ENCODE measurements at regions not wholly inside any gene's neighbourhood (a gene's known extent, or its start where the extent isn't known, plus 50 kb on each side); places are given as distances from the start of the nearest gene placed in this dataset.
"Not testable (repeated sequence)": the region's sequence is repeated elsewhere in the genome, so short reads cannot be mapped to it uniquely, and the experiment has no call there.

DNA sequence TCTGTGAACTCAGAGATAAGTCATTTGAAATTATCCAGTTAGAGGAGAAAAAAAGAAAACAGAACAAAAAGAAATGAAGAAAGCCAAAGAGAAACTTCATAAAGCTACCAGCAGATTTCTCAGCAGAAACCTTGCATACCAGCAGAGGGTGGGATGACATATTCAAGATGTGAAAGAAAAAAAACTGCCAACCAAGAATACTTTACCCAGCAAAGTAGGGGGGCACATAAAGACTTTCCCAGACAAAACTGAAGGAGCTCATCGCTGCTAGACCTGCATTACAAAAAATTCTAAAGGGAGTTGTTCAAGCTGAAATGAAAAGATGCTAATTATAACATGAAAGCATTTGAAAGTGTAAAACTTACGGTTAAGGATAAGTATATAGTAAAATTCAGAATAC lies 246.3 kb downstream of the FNDC1 start:
- CTCF ChIA-PET, result interaction anchor here (0.9 to 1.0 kb wide), 3 partner anchors 10 to 52 kb away, joined by 3 to 4 read pairs (median 3); no protein-coding TSS in a partner anchor
- POLR2A ChIA-PET, result no interaction called here
- no peak for DNase-seq (ENCODE audit: extremely low spot score)
- TF ChIP-seq, protein P1, sequence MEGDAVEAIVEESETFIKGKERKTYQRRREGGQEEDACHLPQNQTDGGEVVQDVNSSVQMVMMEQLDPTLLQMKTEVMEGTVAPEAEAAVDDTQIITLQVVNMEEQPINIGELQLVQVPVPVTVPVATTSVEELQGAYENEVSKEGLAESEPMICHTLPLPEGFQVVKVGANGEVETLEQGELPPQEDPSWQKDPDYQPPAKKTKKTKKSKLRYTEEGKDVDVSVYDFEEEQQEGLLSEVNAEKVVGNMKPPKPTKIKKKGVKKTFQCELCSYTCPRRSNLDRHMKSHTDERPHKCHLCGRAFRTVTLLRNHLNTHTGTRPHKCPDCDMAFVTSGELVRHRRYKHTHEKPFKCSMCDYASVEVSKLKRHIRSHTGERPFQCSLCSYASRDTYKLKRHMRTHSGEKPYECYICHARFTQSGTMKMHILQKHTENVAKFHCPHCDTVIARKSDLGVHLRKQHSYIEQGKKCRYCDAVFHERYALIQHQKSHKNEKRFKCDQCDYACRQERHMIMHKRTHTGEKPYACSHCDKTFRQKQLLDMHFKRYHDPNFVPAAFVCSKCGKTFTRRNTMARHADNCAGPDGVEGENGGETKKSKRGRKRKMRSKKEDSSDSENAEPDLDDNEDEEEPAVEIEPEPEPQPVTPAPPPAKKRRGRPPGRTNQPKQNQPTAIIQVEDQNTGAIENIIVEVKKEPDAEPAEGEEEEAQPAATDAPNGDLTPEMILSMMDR (IDR thresholded peaks at IDR 0.05; ENCODE audit: control extremely low read depth, extremely low read depth, low read depth, missing control alignments), result no peak

DNA sequence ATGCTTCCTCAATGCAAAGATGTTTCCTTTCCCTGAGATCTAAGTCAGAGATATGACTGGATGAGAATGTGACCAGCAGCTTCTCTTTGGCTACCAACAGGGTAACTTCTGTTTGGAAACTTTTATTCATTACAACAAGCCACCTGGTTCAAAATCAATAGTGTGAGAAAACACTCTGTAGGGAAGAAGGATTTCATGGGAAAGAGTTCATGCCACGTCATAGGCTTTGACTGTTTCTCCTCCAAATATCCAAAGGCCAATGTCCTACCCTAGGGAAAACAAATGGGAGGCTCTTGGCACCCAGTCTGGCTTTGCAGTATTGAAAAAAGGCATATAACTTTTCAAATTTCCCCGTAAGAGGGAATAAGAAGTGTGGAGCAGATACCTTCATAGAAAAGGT lies 245.5 kb downstream of the FNDC1 start:
- no peak for DNase-seq (ENCODE audit: extremely low spot score)
- POLR2A ChIA-PET, result no interaction called here
- CTCF ChIA-PET, result interaction anchor here (1.0 kb wide), 1 partner anchor 10 kb away, joined by 5 read pairs; no protein-coding TSS in a partner anchor
- TF ChIP-seq, protein P1 (IDR thresholded peaks at IDR 0.05; ENCODE audit: control extremely low read depth, extremely low read depth, low read depth, missing control alignments), result no peak

DNA sequence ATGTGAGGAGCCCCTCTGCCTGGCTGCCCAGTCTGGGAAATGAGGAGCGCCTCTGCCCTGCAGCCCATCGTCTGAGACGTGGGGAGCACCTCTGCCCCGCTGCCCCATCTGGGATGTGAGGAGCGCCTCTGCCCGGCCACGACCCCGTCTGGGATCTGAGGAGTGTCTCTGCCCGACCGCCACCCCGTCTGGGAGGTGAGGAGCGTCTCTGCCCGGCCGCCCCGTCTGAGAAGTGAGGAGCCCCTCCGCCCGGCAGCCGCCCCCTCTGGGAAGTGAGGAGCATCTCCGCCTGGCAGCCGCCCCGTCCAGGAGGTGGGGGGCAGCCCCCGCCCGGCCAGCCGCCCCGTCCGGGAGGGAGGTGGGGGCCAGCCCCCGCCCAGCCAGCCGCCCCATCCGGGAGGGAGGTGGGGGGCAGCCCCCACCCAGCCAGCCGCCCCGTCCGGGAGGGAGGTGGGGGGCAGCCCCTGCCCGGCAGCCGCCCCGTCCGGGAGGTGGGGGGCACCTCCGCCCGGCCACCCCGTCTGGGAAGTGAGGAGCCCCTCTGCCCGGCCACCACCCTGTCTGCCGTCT lies 238.1 kb downstream of the FNDC1 start:
- DNase-seq (ENCODE audit: extremely low spot score); POLR2A ChIA-PET; CTCF ChIA-PET: not testable (repeated sequence)

DNA sequence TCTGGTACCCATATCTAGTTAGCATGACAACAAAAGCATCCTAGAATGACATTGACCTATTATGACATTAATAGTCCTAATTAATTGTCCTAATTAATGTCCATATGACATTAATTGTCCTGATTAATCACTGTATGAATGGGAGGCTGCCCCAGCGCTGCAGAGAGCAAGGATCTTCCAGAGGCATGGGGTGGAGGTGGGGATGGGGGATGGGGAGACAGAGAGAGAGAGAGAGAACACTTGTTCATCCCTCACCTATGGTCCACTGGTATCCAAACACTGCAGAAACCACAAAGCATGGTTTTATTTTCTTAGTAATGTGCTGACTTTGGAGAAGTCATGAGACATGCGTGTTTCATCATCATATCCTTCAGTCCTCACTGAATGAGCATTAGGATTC lies 235.1 kb downstream of the FNDC1 start:
- TF ChIP-seq, protein P1 (IDR thresholded peaks at IDR 0.05; ENCODE audit: control extremely low read depth, extremely low read depth, low read depth, missing control alignments), result no peak
- ChIA-PET CTCF (interaction anchor here (1.1 to 1.9 kb wide), 2 partner anchors 10 to 12 kb away, joined by 5 to 6 read pairs; no protein-coding TSS in a partner anchor), POLR2A (no interaction called here)
- DNase-seq (ENCODE audit: extremely low spot score), result no peak

DNA sequence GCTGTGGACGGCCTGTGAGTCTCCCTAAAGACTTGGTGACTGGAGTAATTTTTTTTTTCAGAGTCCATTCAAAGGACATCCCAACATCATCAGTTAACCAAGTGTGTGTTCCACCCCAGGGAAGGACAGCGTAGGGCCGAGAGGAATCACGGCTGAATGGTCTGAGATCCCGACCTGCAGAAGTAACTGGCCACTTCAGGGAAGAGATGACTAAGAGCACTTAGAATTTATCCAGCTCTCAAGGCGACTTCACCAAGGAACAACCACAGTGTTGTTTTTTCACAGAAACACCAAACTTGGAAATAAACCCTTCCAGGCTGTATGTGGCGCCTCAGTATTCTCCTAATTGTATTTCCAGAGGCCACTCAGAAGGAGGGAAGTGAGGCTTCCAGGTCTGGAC lies 231.6 kb downstream of the FNDC1 start:
- TF ChIP-seq, protein P1 (IDR thresholded peaks at IDR 0.05; ENCODE audit: control extremely low read depth, extremely low read depth, low read depth, missing control alignments), result no peak
- POLR2A ChIA-PET, result no interaction called here
- CTCF ChIA-PET, result interaction anchor here (0.9 to 1.1 kb wide), 2 partner anchors 10 to 38 kb away, joined by 3 read pairs; no protein-coding TSS in a partner anchor
- no peak for DNase-seq (ENCODE audit: extremely low spot score)

DNA sequence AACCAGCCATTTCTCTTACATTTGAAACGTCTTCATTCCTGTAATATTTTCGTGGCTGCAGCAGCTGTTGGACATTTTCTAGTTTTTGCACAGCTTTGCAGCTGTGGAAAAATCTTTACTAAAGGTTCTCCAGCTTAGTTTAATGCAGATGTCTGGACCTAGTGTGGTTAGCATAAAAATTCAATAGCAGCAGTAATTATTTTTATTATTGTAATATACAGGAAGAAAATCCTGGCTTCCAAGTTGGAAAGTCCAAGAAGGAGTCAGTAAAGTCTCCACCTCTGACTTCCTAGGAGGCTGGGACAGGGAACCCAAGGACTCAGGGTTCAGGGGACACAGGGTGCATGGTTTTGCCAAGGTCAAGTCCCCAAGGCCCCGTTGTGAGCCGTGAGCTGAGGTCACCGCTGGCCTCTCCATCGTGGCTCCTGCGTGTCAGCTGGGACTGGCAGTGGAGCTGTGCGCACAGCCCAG lies 230.6 kb downstream of the FNDC1 start:
- DNase-seq (ENCODE audit: extremely low spot score), result no peak
- ChIA-PET CTCF (interaction anchor here (1.1 kb wide), 1 partner anchor 39 kb away, joined by 3 read pairs; no protein-coding TSS in a partner anchor), POLR2A (no interaction called here)
- TF ChIP-seq, protein P1 (IDR thresholded peaks at IDR 0.05; ENCODE audit: control extremely low read depth, extremely low read depth, low read depth, missing control alignments), result no peak

DNA sequence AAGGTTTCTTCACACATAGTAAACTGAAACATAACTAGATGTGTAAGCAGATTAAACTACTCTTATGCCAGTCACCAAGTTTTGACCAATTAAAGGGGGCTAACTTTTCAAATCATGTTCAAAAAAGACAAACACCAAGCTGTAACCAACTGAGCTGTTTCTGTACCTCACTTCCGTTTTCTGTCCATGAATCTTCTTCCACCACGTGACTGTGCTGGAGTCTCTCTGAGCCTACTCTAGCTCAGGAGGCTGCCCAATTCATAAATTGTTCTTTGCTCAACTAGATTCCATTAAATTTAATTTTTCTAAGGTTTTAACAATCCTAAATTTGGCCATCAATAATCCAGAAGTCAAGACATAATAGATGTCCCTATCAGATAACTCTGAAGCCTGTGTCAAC lies 229.4 kb downstream of the FNDC1 start:
- POLR2A ChIA-PET, result no interaction called here
- CTCF ChIA-PET, result interaction anchor here (1.7 kb wide), 1 partner anchor 146 kb away, joined by 4 read pairs; no protein-coding TSS in a partner anchor

More for the DNA sequence above, 229.4 kb downstream of the FNDC1 start:
- no peak for DNase-seq (ENCODE audit: extremely low spot score)
- TF ChIP-seq, protein P1 (IDR thresholded peaks at IDR 0.05; ENCODE audit: control extremely low read depth, extremely low read depth, low read depth, missing control alignments), result no peak
